HG03565 (cell line): ENCODE measurements at regions not wholly inside any gene's neighbourhood (a gene's known extent, or its start where the extent isn't known, plus 50 kb on each side); places are given as distances from the start of the nearest gene placed in this dataset.

Experiments
- ATAC-seq: cut with Tn5 transposase; IDR thresholded peaks from one replicate; pipeline ENCODE4 v1.9.1; 2021; ENCODE audit warnings: mild to moderate bottlenecking, moderate library complexity; ENCODE audit not compliant: unreplicated experiment

DNA sequence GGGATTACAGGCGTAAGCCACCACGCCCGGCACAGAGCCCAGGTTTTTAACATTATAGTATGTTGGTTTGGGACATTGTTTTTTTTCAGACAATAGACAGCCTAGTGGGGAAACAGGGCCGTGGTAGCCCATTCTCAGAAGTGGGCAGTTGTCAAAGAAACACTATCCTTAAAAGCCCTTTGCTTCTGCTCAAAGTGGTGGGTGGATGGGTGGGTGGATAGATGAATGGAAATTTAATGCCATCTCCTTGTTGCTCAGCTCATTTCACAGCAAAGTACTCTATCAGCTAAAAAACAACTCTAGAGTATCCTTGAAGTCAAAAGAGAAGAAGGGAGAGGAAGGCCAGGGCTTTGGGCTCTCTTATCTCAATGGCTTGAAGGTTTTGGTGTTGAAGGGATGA is 137.8 kb downstream of the RRAGC start:
- ATAC-seq = no peak

GRCh38 chr1:38719880-38720279 is 139.7 kb downstream of the RRAGC start:
- no peak for ATAC-seq

DNA sequence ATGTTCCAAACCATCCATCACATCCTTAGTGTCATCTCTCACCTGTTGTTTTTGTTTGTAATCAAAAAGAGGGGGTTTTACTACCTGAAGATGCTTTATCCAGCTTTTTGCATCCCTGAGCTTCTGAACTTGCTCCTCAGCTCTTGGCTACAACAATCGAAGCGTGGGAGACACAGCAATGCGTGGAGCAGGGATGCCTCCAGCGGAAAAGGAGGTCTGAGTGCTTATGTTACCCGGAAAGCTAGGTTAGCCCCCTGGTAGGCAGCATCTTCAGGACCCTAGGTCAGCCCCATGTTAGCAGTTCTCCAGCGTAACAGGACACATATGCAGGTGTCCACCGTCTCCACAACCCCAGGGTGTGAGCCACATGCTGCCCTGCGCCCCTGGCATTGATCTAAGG is 141.5 kb downstream of the RRAGC start:
- ATAC-seq = no peak

GRCh38 chr1:38716229-38716628 is 143.3 kb downstream of the RRAGC start:
- no peak for ATAC-seq

- no peak for ATAC-seq
These were observed 144.2 kb downstream of the RRAGC start for GRCh38 chr1:38715415-38715814.

DNA sequence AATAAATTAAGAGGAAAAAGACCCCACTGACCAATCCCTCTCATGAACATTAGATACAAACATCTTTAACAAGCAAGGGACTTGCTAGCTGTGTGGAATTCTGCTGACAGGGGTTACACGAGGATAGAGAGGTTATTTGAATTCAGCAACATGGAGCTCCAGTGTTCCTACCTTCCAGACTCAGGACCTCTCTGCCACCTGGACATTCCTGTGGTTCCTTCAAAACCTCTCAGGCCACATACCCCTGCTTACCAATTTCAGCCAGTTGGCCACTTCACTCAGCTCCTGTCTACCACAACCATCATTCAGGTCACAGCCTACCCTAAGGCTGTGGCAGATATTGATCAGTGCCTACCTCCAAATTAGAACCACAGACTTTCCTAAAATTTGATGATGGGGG is 147.5 kb downstream of the RRAGC start:
- no peak for ATAC-seq

- ATAC-seq = no peak
These were observed 150.8 kb downstream of the RRAGC start for GRCh38 chr1:38708701-38709258.

GRCh38 chr1:38701088-38701487 is 158.5 kb downstream of the RRAGC start:
- no peak for ATAC-seq

DNA sequence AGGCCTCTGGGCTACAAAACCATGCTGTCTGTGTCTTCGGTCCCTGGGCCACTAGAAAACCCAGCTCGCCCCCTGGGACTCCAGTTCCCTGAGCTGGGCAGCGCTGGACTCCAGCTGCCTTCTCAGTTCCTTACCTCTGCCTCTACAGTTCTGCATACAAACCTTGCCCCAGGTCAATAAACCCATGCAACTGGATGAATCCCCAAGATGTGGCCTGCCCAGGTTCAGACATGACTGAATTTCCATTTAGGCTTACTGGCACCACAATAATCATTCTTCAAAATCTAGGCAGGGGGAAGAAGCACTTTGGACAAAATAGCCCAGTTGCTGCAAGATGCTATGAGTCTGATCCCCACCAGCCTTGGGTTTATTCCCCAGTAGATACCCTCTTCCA is 159.5 kb downstream of the RRAGC start:
- ATAC-seq = no peak

GRCh38 chr1:38699330-38700076 is 160.1 kb downstream of the RRAGC start:
- ATAC-seq = no peak

DNA sequence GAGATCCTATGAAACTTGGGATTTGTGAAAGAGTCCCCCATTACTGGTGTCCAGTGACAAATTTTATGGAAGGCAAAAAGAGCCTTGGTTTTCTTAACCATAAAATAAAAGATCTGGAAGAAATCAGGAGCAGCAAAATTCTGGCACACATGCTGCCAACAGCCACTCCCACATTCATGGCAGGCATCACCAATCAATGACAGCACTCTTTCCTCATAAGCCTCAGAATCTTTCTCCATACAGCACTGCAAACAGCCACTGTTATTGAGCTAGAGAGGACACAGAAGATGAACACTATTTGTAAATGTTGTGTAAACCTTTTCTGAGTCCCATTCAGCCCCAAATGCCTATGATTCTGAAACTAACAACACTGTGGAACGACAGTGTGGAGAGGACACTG is 162.2 kb downstream of the RRAGC start:
- ATAC-seq = no peak

- no peak for ATAC-seq
These were observed 163.2 kb downstream of the RRAGC start for GRCh38 chr1:38696371-38696770.

DNA sequence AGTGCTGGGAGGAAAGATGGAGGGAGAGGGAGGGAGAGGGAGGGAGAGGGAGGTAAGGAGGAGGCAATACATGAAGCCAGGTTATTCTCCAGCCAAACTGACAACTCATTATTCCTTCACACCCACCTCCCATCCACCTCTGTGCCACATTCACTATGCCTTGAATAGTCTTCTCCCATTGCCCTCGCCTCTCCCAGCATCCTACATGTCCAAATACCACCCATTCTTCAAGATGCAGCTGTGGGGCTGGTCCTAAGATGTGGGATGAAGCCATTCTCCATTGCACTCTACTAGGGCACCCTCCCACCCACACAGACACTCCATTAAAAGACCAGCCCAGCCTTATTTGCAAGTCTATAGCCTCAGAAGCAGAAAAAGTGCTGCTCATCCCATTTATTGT is 165.8 kb downstream of the RRAGC start:
- ATAC-seq = no peak

DNA sequence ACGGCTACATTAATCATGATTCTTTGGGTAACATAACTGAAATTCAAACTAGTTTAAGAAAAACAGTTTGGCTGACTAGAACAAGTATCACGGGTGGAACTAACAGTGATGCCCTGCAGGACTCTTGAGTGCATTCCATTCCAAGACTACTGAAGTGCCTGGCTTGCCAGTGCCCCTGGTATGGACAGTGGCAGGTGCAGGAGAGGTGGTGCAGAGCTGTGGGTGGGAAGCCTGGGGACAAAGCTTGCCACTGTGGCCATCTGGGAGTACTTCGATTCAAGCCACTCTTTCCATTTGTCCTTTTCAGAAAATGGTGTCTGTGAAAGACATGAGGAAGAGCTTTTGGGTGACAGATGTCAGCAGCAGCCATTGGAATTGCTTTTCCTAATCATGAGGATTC is 166.5 kb downstream of the RRAGC start:
- ATAC-seq = no peak

DNA sequence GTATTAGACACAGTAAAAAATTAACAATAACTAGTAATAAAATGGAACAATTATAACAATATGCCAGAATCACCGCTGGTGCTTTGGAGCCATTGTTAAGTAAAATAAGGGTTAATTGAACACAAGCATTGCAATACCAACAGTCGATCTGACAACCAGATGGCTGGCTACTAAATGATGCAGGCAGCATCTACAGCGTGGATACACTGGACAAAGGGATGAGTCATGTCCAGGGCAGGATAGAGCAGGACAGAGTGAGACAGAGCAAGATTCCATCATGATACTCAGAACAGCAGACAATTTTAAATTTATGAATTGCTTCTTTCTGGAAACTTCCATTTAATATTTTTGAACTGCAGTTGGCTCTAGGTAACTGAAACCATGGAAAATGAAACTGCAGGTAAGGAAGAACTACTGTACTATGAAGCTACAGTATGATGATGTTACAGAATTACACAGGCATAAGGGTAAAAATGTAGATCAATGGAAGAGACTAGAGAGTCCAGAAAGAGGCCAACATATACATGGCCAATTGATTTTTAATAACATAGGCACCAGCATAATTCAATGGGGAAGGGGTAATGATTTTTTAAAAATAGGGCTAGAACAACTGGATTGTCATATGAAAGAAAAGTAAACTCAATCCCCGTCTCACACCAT is 168.7 kb downstream of the RRAGC start:
- no peak for ATAC-seq

GRCh38 chr1:38686927-38687255 is 172.7 kb downstream of the RRAGC start:
- no peak for ATAC-seq

DNA sequence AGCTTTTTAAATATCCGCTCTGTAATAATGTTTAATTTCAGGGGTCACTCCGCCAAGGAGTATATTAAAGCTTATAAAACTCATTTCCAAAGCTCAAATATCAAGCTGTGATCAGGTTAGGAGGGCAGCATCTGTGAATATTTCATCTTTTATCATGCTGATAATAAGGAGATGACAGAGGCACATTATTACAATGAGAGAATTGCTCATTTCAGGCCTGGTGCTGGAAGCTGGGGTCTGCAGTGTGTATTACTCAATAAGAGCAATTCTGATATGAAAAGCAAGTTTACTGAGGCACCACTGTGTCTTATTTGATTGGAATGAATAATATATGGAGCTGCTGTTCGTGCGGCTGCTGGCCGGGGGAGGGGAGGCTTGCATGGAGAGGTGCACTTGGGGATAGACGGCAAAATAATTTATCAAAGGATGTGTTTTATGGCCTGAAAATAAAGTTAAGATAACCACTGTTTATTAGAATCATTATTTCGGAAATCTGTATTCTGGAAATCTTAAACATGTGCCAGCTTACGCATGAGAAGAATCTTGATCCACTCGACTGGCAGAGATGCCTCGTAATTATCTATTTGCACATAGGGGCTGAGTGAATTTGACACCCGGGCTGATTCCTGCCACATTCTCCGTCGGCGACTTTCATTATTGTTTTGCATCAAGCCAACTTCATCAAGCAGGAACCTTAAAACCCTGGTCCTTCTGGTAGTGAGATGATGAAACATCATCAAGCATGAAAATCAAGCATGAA is 173.2 kb downstream of the RRAGC start:
- no peak for ATAC-seq

- no peak for ATAC-seq
These were observed 174.2 kb downstream of the RRAGC start for GRCh38 chr1:38685388-38685787.

DNA sequence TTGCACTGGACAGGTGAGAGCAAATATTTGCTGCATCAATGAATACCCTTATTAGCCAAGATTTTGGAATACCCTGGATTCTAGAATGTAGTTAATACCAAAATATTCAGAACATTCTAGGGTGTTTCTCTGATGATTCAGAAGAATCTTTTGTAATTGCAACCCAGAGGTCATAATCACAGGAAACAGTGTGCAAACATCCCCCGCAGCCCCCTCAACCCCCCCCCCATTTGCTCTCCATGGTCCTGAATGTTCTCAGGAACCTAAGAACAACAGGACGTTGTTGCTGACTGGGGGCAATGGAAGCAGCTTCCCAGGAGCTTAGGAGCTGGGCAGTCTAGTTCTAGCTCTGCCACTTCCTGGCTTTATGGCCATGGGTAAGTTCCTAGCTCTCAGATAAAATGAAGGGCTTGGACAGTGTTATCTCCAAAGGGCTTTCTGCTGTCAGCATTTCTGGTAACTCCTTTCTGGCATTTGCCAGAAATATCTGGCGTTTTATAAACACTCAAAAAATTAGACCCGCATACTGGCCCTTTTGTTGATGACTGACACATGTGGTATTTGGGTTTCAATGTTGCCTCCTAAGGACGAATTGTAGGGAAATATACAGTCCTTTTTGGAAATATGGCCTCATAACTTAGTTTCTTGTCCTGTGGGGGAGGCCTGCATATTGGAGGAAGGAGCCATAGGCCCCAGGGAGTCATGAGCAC is 178.6 kb downstream of the RRAGC start:
- no peak for ATAC-seq

GRCh38 chr1:38677756-38678155 is 181.8 kb downstream of the RRAGC start:
- ATAC-seq = no peak

DNA sequence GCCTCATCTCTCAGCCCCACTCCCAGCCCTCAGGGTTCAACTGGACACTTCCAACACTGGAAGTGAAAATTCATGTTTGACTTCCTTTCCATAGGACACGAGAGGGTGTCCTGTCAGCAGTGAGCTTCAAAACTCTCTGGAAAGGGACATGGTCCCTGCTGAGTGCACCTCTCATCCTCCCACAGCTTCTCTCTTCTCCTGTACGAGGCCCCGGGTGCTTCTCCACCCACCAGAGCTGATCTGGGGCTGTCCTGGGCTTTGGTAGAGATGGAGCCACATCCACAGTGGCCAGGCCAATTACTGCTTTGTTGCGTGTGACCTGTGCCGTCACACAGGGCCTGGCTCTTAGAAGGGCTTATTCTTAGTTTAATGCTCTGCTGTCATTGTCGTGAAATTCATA is 182.3 kb downstream of the RRAGC start:
- no peak for ATAC-seq
